SU-DHL-6 (cell line): ENCODE measurements at regions not wholly inside any gene's neighbourhood (a gene's known extent, or its start where the extent isn't known, plus 50 kb on each side); places are given as distances from the start of the nearest gene placed in this dataset.

ENCODE experiments used
- CTCF ChIP-seq: fragments of 200-600 bp; sonication (generic); IDR thresholded peaks from one replicate; pipeline ENCODE4 v1.5.1; 2017; ENCODE audit warnings: antibody characterized with exemption, mild to moderate bottlenecking, low read length, moderate library complexity; ENCODE audit not compliant: insufficient read depth, poor library complexity, severe bottlenecking
- EZH2phosphoT487 ChIP-seq: fragments of 200-600 bp; sonication (generic), shearing (Covaris generic); conservative IDR thresholded peaks from 2 replicates; pipeline ENCODE4 v1.6.1; 2018; ENCODE audit warnings: mild to moderate bottlenecking, antibody characterized with exemption, low read length, moderate library complexity, mixed read lengths

- TF ChIP-seq CTCF (no peak), EZH2phosphoT487 (no peak)
Measured at GRCh38 chr18:51754566-51754965, 557.1 kb upstream of the MEX3C start.
